ES-I3 (cell line): ENCODE measurements at regions not wholly inside any gene's neighbourhood (a gene's known extent, or its start where the extent isn't known, plus 50 kb on each side); places are given as distances from the start of the nearest gene placed in this dataset.

ENCODE experiments used
- H3K36me3 ChIP-seq: 2 replicates; pipeline ENCODE4 v1.6.1; 2013; ENCODE audit warnings: mild to moderate bottlenecking, low read length, control low read depth, moderate library complexity; ENCODE audit not compliant: insufficient read depth
- H3K4me1 ChIP-seq: 2 replicates; pipeline ENCODE4 v1.6.1; 2013; ENCODE audit warnings: mild to moderate bottlenecking, control low read depth, low read length; ENCODE audit not compliant: insufficient read depth
- H3K9ac ChIP-seq: 2 replicates; pipeline ENCODE4 v1.6.1; 2013; ENCODE audit warnings: low read depth, mild to moderate bottlenecking, low read length, moderate library complexity
- H3K9me3 ChIP-seq: 2 replicates; pipeline ENCODE4 v1.6.1; 2013; ENCODE audit warnings: mild to moderate bottlenecking, low read length, moderate library complexity; ENCODE audit not compliant: control insufficient read depth, insufficient read depth

GRCh38 chr5:68534956-68535520 lies 319.5 kb downstream of the PIK3R1 start:
- Histone ChIP-seq H3K9ac (no peak overlapping the region), H3K9me3 (no peaks in the 10 kb centered on the region), H3K4me1 (peaks cover 27% of the 10 kb centered on the region), H3K36me3 (no peaks in the 10 kb centered on the region)

DNA sequence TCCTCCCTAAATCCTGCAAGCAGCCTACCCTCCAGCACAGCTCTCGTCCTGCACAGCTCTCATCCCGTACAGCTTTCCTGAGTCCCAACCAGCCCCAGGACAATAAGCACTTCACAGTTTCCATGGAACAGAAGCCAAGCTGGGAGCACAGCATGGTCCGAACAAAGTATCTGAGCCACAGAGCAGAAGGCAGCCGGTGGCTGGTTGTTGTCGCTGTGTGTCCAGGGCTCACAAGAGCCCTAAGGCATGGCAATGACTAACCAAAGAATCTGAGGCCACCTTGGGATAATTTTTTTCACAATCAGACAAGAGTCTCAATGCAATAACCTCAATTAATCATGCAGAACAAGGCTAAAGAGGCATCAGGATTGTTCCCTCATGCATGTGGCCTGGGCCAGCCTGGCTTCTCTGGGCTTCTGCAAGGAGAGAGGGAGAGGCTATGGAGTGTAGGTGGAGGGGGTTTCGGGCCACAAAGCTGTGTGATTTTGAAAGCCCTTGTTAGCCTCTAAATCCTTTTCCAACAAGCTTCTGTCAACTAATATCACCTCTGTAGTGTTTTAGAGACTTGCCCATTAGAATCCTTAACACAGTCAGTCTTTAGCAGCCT lies 323.4 kb downstream of the PIK3R1 start:
- Histone ChIP-seq H3K4me1 (peaks cover 23% of the 10 kb centered on the region), H3K9me3 (no peaks in the 10 kb centered on the region), H3K36me3 (no peaks in the 10 kb centered on the region), H3K9ac (no peak overlapping the region)

- Histone ChIP-seq H3K9me3 (no peaks in the 10 kb centered on the region), H3K36me3 (no peaks in the 10 kb centered on the region), H3K9ac (no peak overlapping the region), H3K4me1 (peaks cover 4% of the 10 kb centered on the region; the same call in 1 of the 2 replicates)
Measured at GRCh38 chr5:68540798-68541590, 325.4 kb downstream of the PIK3R1 start.

GRCh38 chr5:68542207-68542606 lies 326.7 kb downstream of the PIK3R1 start:
- Histone ChIP-seq H3K4me1 (peaks cover 4% of the 10 kb centered on the region; the same call in 1 of the 2 replicates), H3K9me3 (no peaks in the 10 kb centered on the region), H3K9ac (no peak overlapping the region), H3K36me3 (no peaks in the 10 kb centered on the region)

GRCh38 chr5:68543212-68543611 lies 327.7 kb downstream of the PIK3R1 start:
- H3K9ac ChIP-seq, result no peak overlapping the region
- no peaks in the 10 kb centered on the region for H3K36me3 ChIP-seq
- H3K9me3 ChIP-seq, result no peaks in the 10 kb centered on the region
- peaks cover 4% of the 10 kb centered on the region; the same call in 1 of the 2 replicates for H3K4me1 ChIP-seq

DNA sequence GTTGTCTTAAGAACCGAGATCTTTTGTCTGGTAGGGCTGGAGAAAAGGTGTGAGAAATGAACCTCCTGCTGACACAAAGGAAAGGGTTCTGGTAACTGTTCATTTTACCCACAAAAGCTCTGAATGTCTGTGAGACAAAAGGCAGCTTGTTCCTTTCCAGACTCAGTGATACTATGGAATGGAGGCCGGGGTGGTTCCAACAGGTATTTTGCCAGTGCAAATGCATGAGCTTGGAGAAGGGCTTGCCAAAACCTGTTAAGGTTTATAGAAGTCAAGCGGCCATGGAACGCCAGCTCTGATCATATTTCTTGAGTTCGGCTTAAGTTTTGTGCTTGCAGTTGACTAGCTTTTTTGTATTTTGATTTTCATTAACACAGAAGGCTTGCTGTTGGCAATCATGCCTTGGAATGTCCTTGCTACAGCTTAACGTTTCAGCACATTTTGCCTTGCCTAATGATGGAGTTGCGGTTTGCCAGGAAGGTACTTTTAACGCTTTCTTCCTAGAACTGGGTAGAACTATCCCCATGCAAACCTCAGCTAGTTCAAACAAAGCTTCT lies 328.6 kb downstream of the PIK3R1 start:
- Histone ChIP-seq H3K9ac (no peak overlapping the region), H3K36me3 (no peaks in the 10 kb centered on the region), H3K4me1 (peaks cover 4% of the 10 kb centered on the region; the same call in 1 of the 2 replicates), H3K9me3 (no peaks in the 10 kb centered on the region)

GRCh38 chr5:68544648-68545552 lies 329.3 kb downstream of the PIK3R1 start:
- H3K36me3 ChIP-seq, result no peaks in the 10 kb centered on the region
- H3K9ac ChIP-seq, result no peak overlapping the region
- H3K4me1 ChIP-seq, result peaks cover 4% of the 10 kb centered on the region; the same call in 1 of the 2 replicates
- no peaks in the 10 kb centered on the region for H3K9me3 ChIP-seq

DNA sequence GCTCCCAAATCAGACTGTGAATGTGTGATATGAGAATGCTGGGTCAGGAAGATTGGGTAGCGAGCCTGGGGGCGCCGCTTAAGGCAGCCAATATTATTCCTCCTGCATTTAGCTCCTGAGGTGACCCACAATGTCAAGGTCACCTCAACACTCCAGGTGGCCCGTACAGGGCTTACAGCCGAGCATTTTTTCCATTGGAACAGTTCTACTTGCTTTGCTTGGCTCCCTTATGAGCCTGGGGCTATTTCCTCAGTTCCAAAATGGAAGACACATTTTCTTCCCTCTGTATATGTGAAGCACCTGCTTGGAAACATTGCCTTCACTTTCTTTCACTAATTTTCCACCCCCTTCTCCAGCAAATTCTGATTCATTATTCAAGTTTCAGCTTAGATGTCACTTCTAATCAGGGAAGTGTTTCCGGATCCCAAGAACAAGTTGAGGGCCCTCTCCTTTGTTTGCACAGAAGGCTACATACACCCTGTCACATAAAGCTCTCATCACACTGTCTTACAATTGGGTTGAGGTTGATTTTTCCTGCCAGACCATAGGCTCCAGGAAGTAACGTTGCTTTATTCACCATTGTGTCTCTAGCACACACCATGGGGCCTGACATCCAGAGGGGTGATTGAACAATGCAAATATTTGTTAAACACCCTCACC lies 330.2 kb downstream of the PIK3R1 start:
- no peaks in the 10 kb centered on the region for H3K36me3 ChIP-seq
- no peak overlapping the region for H3K9ac ChIP-seq
- H3K9me3 ChIP-seq, result no peaks in the 10 kb centered on the region

GRCh38 chr5:68547056-68547455 lies 331.5 kb downstream of the PIK3R1 start:
- Histone ChIP-seq H3K9ac (no peak overlapping the region), H3K36me3 (no peaks in the 10 kb centered on the region), H3K9me3 (no peaks in the 10 kb centered on the region), H3K4me1 (no peaks in the 10 kb centered on the region)

More for the DNA sequence above, 330.2 kb downstream of the PIK3R1 start:
- H3K4me1 ChIP-seq, result no peaks in the 10 kb centered on the region

DNA sequence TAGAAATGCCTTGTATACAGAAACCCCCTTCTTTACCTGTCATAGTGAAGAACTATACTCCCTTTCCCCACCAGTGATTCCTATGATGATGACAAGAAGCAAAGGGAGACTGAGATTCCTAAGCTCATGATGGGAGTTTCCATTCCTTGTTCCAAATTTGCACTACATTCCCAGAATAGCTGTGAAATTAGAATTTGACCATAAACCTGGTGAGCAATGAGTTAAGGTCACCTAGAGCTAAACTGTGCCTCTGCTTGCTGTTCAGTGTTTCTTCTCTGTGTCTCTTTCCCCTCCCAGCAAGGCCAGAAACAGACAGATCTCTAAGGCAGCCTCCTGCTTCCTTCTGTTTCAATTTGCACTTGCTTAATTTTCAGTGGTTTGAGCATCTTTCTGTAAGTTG lies 332.1 kb downstream of the PIK3R1 start:
- Histone ChIP-seq H3K4me1 (no peaks in the 10 kb centered on the region), H3K9me3 (no peaks in the 10 kb centered on the region), H3K9ac (no peak overlapping the region), H3K36me3 (no peaks in the 10 kb centered on the region)

DNA sequence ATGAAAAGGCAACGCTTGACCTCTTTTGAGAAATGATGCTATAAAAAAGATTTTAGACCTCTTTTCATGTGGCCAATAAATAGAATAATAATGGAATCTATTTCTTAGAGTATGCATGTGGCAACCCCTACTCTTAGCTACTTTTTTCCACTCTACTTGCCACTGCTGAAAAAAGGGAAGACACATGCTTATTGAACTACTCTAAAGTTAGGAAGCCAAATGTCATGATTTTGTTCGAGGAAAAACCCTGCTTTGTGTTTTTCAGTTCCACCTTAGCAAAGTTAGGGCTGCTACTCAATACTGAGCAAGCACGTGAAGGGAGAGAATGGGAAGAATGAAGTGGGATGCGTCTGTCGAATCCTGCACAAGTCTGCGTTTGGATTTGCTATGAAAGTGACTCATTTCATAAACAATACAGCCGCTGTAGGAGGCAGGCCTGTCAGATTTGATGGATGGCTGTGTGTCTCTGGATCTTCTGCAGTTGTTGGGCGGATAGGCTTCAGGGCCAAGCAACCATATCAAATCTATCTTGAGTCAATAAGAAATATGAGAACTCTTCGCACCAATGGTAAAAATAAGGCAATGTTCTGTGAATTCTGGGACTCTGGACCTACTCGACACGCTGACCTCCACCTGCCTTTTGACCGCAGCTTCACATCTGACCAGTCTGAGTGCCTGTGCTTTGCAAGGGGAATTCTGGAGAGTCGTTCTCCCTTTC lies 333.6 kb downstream of the PIK3R1 start:
- Histone ChIP-seq H3K9me3 (no peaks in the 10 kb centered on the region), H3K9ac (no peak overlapping the region), H3K4me1 (no peaks in the 10 kb centered on the region), H3K36me3 (no peaks in the 10 kb centered on the region)

DNA sequence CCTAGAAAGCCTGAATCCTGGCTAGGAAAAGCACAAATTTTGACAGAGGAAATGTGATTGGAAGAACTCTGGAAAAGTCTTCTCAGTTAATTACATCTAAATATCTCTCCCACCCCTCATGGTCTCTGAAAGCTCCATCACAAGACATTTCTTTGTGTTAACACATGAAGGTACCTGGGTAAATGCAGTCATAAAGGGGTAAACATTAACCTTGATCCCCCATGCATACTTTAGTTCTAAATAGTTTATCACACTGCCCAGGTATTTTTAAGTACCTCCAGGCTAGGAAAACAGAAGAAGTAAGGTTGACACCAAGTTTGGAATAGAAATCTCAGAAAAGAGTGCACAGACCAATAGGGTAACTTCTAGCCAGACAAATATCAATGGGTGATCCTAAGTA lies 334.5 kb downstream of the PIK3R1 start:
- H3K9me3 ChIP-seq, result no peaks in the 10 kb centered on the region
- H3K36me3 ChIP-seq, result no peaks in the 10 kb centered on the region
- H3K4me1 ChIP-seq, result no peaks in the 10 kb centered on the region
- H3K9ac ChIP-seq, result no peak overlapping the region

- Histone ChIP-seq H3K36me3 (no peaks in the 10 kb centered on the region), H3K4me1 (no peaks in the 10 kb centered on the region), H3K9me3 (no peaks in the 10 kb centered on the region), H3K9ac (no peak overlapping the region)
Measured at GRCh38 chr5:68551436-68551835, 335.9 kb downstream of the PIK3R1 start.
